Cardiac muscle cell (in vitro differentiated cells and primary cell): ENCODE measurements at regions not wholly inside any gene's neighbourhood (a gene's known extent, or its start where the extent isn't known, plus 50 kb on each side); places are given as distances from the start of the nearest gene placed in this dataset.
A peak's percentile ranks its signal among the peaks of the same experiment; 100 is the strongest.

Experiments used
- DNase-seq, 2 donors: peaks; one replicate each; pipeline versions ENCODE4 v3.0.0 to v3.0.0-alpha.2; 2010 to 2017; ENCODE audit warnings: low read depth in 1 of 2, low spot score in 1 of 2
- H3K27ac ChIP-seq: fragments of 200-600 bp; sonication (generic); 2 replicates; pipeline ENCODE4 v1.5.1; 2016
- H3K27me3 ChIP-seq: fragments of 200-600 bp; sonication (generic); 2 replicates; pipeline ENCODE4 v1.6.0; 2016; ENCODE audit warnings: control low read depth
- H3K36me3 ChIP-seq: fragments of 200-600 bp; sonication (generic); 2 replicates; pipeline ENCODE4 v1.5.1; 2016; ENCODE audit warnings: control low read depth
- H3K4me1 ChIP-seq: fragments of 200-600 bp; sonication (generic); 2 replicates; pipeline ENCODE4 v1.8.1; 2017; ENCODE audit warnings: low read depth, mild to moderate bottlenecking, mixed run types
- H3K4me3 ChIP-seq: fragments of 200-600 bp; sonication (generic); 2 replicates; pipeline ENCODE4 v1.5.1; 2016; ENCODE audit warnings: mild to moderate bottlenecking
- H3K9me3 ChIP-seq: fragments of 200-600 bp; sonication (generic); 2 replicates; pipeline ENCODE4 v1.5.1; 2017; ENCODE audit warnings: low read depth, mild to moderate bottlenecking, control low read depth
- TF ChIP-seq, protein P1 (sequence below): IDR thresholded peaks from 2 replicates; pipeline ENCODE4 v1.5.1; 2012; ENCODE audit warnings: low read depth, mild to moderate bottlenecking, low read length

DNA sequence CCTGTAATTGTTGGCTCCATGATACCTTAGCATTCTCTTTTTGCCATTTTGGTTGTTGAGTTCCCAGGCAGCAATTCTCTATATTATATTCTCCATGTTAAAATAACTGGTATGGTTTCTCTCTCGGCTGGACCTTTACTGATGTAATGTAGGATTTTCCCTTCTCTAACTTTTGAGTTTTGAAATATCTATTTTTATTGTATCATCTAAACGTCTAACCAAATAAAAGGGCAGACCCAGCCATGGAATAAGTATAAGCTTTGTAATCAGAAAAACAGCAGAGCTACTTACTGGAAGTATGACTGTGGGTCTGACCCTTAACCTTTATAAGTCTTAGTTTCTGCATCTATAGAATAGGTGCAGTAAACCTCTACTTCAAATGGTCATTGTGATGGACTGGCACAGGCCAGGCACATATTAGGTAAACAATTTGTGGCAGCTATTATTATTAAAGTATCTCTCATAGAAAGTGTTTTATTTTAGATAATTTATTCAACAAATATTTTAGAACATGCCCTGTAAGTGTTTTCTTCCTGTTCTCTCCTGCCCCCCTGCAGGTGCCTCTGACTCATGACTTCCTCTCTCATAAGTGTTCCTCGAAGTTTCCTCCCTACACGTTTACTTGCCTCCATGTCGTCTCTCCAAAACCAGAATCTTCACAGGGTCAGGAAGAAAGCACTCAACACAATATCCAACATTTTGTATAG, 224.9 kb upstream of the FGGY start:
- Histone ChIP-seq H3K36me3 (no peaks in the 10 kb centered on the region), H3K27me3 (peaks cover 92% of the 10 kb centered on the region), H3K4me1 (no peaks in the 10 kb centered on the region), H3K4me3 (no peak overlapping the region), H3K27ac (no peak overlapping the region), H3K9me3 (no peaks in the 10 kb centered on the region)
- TF ChIP-seq, protein P1, sequence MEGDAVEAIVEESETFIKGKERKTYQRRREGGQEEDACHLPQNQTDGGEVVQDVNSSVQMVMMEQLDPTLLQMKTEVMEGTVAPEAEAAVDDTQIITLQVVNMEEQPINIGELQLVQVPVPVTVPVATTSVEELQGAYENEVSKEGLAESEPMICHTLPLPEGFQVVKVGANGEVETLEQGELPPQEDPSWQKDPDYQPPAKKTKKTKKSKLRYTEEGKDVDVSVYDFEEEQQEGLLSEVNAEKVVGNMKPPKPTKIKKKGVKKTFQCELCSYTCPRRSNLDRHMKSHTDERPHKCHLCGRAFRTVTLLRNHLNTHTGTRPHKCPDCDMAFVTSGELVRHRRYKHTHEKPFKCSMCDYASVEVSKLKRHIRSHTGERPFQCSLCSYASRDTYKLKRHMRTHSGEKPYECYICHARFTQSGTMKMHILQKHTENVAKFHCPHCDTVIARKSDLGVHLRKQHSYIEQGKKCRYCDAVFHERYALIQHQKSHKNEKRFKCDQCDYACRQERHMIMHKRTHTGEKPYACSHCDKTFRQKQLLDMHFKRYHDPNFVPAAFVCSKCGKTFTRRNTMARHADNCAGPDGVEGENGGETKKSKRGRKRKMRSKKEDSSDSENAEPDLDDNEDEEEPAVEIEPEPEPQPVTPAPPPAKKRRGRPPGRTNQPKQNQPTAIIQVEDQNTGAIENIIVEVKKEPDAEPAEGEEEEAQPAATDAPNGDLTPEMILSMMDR, result no peak
- peak in 1 of 2 donors; percentile 26 for DNase-seq

DNA sequence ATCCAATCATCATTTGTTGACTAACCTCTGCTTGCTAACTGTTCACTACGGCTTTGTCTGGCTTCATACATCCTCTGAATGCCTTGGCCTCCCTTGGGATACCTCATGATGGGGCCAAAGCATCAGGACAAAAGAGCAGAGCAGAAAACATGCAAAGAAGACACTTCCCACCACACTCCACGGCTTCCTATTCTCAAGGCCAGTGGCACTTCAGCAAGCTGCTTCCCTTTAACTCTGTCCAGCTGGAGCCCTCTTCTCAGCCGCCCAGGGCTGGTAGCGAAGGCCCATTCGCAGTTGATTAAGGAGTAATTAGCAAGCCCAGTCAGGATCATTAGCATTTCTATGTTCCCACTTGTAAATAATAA, 224.3 kb upstream of the FGGY start:
- H3K36me3 ChIP-seq, result no peaks in the 10 kb centered on the region
- no peak overlapping the region for H3K4me3 ChIP-seq
- no peaks in the 10 kb centered on the region for H3K9me3 ChIP-seq
- peaks cover 94% of the 10 kb centered on the region for H3K27me3 ChIP-seq
- peaks cover under 1% of the 10 kb centered on the region for H3K4me1 ChIP-seq
- H3K27ac ChIP-seq, result no peak overlapping the region
- peak in 1 of 2 donors; percentile 22 for DNase-seq
- TF ChIP-seq, protein P1, result no peak

DNA sequence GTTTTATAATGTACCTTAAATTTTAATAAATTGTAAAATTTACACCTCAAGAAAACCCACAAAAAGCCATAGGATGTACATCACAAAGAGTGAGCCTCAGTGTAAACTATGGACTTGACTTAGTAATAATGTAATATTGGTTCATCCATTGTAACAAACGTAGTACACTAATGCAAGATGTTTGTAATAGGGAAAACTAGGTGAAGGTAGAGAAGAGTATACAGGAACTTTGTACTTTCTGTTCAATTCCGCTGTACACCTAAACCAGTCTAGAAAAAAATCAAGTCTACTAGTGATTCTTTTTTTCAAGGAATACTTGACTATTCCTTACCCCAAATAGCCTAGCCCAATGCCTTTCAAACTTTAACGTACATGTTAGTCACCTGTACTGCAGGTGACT, 222.3 kb upstream of the FGGY start:
- no peaks in the 10 kb centered on the region for H3K9me3 ChIP-seq
- H3K27me3 ChIP-seq, result peaks cover 89% of the 10 kb centered on the region
- H3K36me3 ChIP-seq, result no peaks in the 10 kb centered on the region
- TF ChIP-seq, protein P1, result no peak
- no peak for DNase-seq
- no peak overlapping the region for H3K27ac ChIP-seq
- no peak overlapping the region for H3K4me3 ChIP-seq
- peaks cover 11% of the 10 kb centered on the region for H3K4me1 ChIP-seq

DNA sequence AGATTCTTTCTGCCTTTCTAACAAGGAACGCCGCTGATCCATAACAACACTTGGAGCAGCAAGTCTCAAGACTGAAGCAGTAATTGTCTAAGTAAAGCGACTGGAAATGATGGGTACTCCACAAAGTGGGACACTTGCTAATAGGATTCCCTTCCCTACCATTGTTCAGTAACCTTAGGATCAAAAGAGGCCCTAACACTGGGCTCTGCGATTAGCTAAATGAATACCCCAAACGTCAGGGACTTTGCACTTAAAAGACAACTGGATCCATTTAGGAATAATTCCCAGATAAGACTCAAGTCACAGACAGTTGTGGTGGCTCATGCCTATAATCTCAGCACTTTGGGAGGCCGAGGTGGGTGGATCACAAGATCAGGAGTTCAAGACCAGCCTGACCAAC, 221.9 kb upstream of the FGGY start:
- H3K4me1 ChIP-seq, result peaks cover 11% of the 10 kb centered on the region
- no peaks in the 10 kb centered on the region for H3K9me3 ChIP-seq
- no peak overlapping the region for H3K27ac ChIP-seq
- no peak overlapping the region for H3K4me3 ChIP-seq
- H3K36me3 ChIP-seq, result no peaks in the 10 kb centered on the region
- TF ChIP-seq, protein P1, result no peak
- DNase-seq, result no peak
- H3K27me3 ChIP-seq, result peaks cover 91% of the 10 kb centered on the region

DNA sequence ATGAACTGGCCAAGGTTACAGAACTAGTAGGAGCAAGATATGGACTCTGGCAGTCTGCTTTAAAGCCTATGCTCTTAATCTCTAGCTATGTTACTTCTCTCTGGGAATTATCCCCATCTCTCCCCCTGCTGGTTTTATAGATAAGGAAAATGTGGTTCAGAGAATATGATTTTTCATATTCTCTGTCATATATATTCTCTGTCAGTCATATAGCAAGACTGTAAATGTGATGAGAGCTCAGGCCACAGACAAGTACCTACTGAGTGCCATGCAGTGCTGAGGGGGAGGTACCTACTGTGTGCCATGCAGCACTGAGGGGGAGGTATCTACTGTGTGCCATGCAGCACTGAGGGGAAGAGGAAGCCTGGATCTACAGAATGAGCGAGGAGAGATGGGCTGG, 220.3 kb upstream of the FGGY start:
- H3K9me3 ChIP-seq, result no peaks in the 10 kb centered on the region
- H3K27ac ChIP-seq, result no peak overlapping the region
- peak in 1 of 2 donors; percentile 42 for DNase-seq
- no peaks in the 10 kb centered on the region for H3K36me3 ChIP-seq
- TF ChIP-seq, protein P1, result peak; percentile 29
- H3K4me3 ChIP-seq, result no peak overlapping the region
- H3K27me3 ChIP-seq, result peaks cover 91% of the 10 kb centered on the region
- H3K4me1 ChIP-seq, result peaks cover 11% of the 10 kb centered on the region
